HepG2 (cell line): ENCODE measurements at regions not wholly inside any gene's neighbourhood (a gene's known extent, or its start where the extent isn't known, plus 50 kb on each side); places are given as distances from the start of the nearest gene placed in this dataset.

ENCODE experiments used
- ARHGAP35 ChIP-seq: sonication (generic); formaldehyde crosslinking; IDR thresholded peaks from 2 replicates; pipeline ENCODE4 v1.9.0; 2022; ENCODE audit warnings: mild to moderate bottlenecking, inconsistent platforms, moderate library complexity, missing genetic modification reagents, borderline replicate concordance
- BCL3 ChIP-seq: sonication (generic); formaldehyde crosslinking; IDR thresholded peaks from 2 replicates; pipeline ENCODE4 v1.5.1; 2020; ENCODE audit warnings: mild to moderate bottlenecking, missing genetic modification reagents, moderate library complexity
- JUN ChIP-seq: sonication (generic); formaldehyde crosslinking; IDR thresholded peaks from 2 replicates; pipeline ENCODE4 v1.4.0; 2020; ENCODE audit warnings: mild to moderate bottlenecking, missing genetic modification reagents
- KMT2A ChIP-seq: sonication (generic); formaldehyde crosslinking; IDR thresholded peaks from 2 replicates; pipeline ENCODE4 v1.4.0; 2020; ENCODE audit warnings: missing genetic modification reagents
- POLR2A ChIP-seq, 2 experiments: IDR thresholded peaks; 2 replicates each; pipeline ENCODE4 v1.6.1; 2011; ENCODE audit warnings: low read depth in 2 of 2, low read length in 2 of 2, mild to moderate bottlenecking in 1 of 2, moderate library complexity in 1 of 2; ENCODE audit not compliant: insufficient read depth in 1 of 2
- SRY ChIP-seq: sonication (generic); formaldehyde crosslinking; IDR thresholded peaks from 2 replicates; pipeline ENCODE4 v1.8.0; 2022; ENCODE audit warnings: mild to moderate bottlenecking, missing genetic modification reagents
- STAG1 ChIP-seq: sonication (generic); formaldehyde crosslinking; IDR thresholded peaks from 2 replicates; pipeline ENCODE4 v1.4.0; 2020; ENCODE audit warnings: missing genetic modification reagents
- ZNF274 ChIP-seq: sonication (generic); formaldehyde crosslinking; IDR thresholded peaks from 2 replicates; pipeline ENCODE4 v1.5.1; 2020; ENCODE audit warnings: mild to moderate bottlenecking, missing genetic modification reagents
- ZNF609 ChIP-seq: sonication (generic); formaldehyde crosslinking; IDR thresholded peaks from 2 replicates; pipeline ENCODE4 v1.4.0; 2020; ENCODE audit warnings: mild to moderate bottlenecking, missing genetic modification reagents, borderline replicate concordance

GRCh38 chr9:106737516-106737915 is 125.5 kb upstream of the ZNF462 start:
- TF ChIP-seq ARHGAP35: no peak
- no peak for TF ChIP-seq SRY (CRISPR knock-in tag)
- TF ChIP-seq POLR2A (IDR thresholded peaks at IDR 0.05; ENCODE audit: insufficient read depth in 1 of 2, low read depth in 2 of 2, low read length in 2 of 2): no peak
- no peak for TF ChIP-seq BCL3
- no peak for TF ChIP-seq JUN (CRISPR knock-in tag)
- no peak for TF ChIP-seq ZNF274 (CRISPR knock-in tag)
- no peak for TF ChIP-seq ZNF609
- no peak for TF ChIP-seq STAG1 (CRISPR knock-in tag)
- no peak for TF ChIP-seq KMT2A (CRISPR knock-in tag)
